D341Med (cell line): ENCODE measurements at regions not wholly inside any gene's neighbourhood (a gene's known extent, or its start where the extent isn't known, plus 50 kb on each side); places are given as distances from the start of the nearest gene placed in this dataset.

ENCODE experiments used
- DNase-seq: peaks from one replicate; pipeline ENCODE4 v3.0.0; 2012; ENCODE audit warnings: low spot score

DNA sequence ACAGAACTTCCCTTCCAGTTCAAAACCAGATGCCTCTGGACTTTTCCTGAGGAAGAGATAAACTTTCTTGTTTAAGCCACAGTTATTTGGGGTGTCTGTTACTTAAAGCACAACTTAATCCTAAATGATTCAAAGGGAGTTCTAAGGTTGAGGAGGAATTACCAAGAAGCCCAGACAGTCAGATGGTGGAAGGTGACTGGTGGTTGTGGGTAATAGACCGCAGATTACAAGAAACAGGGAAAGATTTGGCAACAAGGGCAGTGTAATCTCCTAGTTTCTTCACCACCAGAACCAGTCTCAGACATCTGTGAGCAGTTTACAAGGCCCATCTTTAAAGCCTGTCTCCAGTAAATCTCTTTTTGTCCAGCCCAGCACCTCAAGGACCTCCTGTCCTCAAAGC lies 130.1 kb upstream of the CTTNBP2NL start:
- DNase-seq, result no peak

DNA sequence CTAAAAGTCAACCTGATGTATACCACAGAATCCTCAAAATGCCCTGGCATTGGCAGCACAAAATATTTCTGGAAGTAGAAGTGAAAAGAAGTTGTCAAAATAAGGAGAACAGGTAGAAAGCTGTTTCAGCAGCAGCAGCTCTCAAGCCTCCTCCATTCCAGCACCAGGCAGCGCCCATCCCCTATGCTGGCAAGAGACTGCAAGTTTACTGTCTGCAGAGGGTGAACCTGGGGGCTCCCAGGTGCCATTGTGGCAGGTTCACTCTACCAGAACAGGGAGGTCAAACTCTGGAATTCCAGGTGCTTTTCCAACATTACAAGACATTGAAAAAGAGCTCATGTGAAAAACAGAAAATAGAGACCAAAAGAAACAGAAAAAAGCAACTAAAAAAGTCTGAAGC lies 128.8 kb upstream of the CTTNBP2NL start:
- DNase-seq, result no peak

DNA sequence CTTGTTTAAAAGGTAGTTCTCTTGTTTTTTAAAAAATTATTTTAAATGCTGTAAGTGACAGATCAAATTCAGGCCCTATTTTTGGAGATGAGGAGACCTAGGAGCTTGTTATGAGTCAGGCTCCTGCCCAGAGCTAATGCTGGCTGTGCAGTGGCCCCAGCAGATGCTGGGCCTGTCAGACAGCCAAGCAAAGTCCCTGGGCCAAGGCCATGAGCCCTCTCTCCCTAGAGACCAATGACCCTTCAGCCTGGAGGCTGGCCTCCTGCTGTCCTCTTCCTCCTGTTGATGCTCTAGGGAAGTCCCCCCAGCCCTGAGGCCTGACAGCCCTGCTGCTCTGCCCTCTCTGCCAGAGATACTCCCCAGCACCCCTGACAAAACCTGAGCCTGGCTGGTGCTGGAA lies 128.1 kb upstream of the CTTNBP2NL start:
- no peak for DNase-seq

DNA sequence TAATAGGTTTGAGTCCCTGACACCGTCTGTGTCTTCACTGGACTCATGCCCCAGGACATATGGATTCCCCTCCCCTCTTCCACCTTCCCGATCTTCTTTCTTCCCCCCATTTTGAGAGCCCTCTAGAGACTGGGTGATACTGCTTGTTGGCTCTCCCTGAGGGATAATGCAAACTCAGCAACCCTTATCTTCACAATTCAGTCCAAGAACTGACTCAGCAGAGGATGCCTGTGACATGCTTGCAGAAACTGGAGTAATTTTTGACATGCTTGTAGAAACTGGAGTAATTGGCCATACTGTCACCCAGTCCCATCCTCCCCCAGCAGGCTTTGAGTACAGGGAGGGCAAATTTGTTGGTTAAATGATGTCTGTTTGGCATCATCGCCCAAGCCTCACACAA lies 127.6 kb upstream of the CTTNBP2NL start:
- no peak for DNase-seq

DNA sequence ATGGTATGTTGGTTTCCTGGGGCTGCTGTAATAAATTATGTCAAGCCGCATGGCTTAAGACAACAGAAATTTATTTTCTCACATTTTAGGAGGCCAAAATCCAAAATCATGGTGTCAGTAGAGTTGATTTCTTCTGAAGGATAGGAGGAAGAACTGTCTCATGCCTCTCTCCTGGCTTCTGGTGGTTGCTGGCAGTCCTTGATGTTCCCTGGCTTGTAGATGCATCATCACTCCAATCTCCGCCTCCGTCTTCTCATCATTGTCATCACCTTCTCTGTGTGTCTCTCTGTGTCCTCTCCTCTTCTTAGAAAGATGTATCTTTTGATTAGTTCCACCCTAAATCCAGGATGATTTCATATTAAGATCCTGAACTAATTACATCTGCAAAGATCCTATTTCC lies 124.7 kb upstream of the CTTNBP2NL start:
- no peak for DNase-seq

DNA sequence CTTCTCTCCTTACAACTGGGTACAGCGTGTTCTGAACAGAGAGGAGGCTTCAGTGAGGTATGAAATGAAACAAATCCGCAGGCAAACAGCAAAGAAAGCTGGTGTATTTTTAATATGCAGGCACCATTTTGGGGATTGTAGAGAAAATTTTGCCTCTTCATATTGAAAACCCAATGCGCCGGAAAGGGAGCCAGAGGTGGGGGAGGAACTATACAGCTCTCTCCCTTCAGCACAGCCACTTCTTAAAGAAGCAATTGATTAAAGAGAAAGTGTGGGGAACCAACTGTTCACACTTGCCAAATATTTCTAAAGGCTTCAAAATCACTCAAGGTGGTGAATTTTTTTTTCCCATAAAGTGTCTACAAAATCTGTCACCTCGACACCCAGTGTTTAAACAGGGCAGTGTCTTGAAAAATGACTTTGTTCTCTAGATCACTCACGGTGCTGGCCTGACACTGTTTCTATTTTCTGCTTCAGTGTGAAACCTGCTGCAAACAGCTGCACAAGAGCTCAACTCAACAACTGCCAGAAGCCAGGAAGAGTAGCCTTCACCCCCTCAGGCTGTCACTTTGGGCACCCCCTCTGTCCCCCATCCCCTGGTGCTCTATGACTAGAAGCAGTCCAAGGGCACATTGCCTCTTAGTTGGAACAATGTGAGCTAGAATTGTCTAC lies 123.8 kb upstream of the CTTNBP2NL start:
- no peak for DNase-seq

DNA sequence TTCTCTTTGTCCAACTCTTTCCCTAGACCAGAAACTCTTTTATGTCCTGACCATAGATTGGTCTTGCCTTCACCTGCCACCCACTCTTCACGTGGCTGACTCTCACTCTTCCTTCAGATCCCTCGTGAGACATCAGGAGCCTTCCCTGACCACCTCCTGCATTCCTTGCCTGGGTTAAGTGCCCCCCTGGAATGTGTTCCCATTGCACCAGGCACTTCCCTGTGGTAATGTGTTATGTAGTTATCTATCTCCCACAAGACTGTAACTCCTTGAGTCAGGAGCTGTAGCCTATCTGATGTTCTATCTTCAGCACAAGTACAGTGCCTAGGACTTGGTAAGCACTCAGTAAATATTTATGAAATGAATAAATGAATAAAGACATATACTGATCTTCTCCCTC lies 111.2 kb upstream of the CTTNBP2NL start:
- DNase-seq, result no peak

DNA sequence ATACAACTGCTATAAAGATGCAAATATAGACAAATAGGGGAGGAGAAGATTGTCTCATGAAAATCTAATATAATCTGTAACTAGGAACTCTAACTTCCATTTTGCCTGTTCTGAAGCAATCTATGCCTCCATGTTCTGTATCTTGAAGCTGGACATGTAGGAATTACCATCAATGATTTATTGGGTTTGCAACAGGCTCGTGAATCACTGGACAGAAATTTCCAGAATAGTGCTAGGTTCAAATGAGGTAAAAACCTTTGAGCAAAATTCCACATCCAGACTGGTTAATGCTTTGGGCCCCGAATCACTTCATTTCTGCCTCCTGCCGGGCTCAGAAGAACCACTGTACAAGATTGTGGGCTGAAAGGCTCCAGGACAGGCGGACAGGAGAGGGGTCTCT lies 110.7 kb upstream of the CTTNBP2NL start:
- no peak for DNase-seq

DNA sequence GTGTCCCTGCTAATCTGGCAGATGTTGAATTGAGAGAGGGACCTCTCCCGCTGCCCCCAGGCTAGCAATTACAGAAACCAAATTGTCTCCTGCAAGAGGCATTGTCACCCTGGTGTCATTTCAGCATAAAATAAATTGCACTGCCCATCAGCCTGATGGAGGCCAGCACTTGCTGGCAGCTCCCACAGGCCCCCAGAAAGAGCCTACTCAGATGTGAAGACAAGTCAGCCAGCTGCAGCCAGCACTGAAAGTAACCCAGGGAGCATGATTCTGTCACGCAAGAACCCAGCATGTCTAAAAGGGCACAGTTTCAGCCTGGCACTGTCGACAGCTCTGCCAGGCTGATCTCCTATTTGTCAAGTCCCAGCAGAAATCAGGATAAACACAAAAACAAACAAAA lies 110.3 kb upstream of the CTTNBP2NL start:
- no peak for DNase-seq

DNA sequence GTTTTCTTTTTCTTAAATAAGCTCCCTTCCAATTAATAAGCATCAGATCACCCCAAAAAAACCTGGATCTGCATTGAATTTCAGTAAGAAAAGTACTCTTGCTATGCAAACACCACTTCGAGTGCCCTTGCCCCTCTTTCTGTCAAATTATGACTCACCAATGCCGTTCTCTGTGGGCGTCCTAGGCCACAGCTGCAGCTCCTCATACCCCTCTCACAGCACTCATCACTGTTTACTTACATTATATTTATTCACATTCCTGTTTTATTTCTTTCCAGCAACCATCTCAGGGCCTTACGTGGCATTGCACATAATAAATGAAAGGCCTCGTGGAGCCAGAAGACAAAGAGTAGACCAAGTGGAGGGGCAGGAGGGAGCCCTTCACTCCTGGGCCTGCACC lies 99.1 kb upstream of the CTTNBP2NL start:
- no peak for DNase-seq

DNA sequence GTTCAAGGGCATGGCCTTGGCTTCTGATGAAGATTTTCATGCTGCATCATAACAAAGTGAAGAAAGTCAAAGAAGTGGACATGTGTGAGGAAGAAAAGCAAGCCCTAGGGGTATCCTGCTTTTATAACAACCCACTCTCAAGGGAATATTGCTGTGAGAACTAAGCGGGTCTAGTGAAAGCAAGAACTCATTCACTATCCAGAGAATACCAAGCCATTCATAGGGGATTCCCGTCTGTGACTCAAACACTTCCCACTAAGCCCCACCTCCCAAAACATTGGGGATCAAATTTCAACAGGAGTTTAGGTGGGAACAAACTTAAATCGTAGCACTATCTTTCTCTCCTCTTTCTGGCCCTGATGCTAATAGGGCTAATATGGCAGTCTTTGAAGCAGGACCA lies 98.5 kb upstream of the CTTNBP2NL start:
- DNase-seq, result no peak

DNA sequence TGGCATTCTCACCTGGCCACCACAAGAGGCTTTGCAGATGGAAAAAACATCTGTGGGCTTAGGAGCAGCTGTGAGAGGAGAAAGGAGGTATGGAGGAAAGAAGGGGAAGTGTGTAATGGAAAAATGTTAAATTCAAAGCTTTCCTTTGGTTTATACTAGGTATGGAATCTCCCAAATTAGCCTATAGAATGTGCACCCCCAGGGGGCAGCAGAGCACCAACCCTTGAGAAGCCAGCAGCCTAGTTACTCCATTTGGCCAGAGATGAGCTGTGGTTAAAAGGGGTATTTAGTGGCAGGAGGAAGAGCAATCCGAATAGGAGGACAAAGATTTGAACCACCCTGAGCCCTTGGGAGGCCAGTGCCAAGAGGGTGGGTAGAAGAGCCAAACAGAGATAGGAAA lies 97.5 kb upstream of the CTTNBP2NL start:
- peak; percentile 57 for DNase-seq

DNA sequence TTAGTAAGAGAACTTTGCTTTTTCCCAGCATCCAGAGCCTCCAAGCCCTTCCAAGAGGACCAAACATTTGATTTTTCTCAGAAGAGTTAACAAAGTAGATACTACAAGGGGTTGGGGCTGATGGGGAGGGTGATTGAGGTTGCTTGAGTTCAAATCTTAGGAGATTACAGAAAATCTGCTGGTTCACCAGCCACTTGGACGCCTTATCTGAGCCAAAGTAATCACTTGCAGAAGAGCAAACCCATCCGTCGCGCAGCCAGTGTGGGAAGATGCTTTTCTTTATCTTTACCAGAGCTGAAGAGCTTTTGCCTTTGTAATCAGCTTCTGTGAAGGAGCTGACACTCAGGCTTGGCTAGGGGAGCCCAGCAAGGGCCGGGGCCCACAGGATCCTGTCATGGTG lies 91.9 kb upstream of the CTTNBP2NL start:
- no peak for DNase-seq

DNA sequence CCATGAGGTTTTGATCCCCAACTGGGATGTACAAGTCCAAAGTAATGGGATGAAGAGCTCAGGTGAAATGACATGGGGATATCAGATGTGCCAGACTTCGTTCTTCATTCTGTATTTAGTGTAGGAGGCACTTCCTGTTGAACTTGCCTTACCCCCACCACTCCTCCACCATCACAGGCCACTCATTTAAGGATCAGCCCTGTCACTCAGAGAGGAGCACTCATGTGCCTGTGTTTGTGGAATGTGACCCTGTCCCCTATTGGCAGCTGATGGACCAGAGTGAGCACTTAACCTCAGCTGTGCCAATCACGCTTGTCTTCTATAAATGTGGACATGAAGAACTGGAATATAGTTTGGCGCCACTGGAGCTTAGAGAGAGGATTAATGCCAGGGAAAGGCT lies 91.4 kb upstream of the CTTNBP2NL start:
- DNase-seq, result no peak

DNA sequence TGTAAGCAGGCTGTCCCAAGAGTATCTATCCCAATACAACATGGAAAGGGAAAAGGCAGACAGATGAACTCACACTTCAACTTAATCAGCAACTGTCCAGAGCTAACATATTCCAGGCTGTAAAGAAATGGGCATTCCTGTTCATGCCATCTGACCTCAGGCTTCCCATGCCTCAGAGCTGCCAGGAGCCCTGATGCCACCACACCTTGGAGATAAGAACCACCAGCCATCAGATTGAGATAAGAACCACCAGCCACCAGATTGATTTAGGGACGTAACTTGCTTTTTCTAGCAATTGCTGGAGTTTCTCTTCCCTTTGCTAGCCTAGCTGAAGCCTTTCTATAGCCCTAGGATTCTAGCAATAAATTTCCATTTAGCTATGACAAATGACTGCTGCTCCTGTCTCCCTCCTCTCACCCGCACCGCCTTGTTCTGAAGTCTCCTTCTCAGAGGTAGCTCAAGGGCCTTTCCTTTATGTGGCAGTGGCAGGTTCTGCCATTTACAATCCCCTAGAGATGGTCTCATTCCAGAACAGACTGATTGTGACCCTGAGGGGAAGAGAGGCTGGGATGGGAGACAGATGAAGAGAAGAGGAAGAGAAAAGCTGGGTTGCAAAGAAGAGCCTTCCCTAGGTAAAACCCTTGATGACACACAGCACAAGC lies 88.0 kb upstream of the CTTNBP2NL start:
- DNase-seq, result no peak

DNA sequence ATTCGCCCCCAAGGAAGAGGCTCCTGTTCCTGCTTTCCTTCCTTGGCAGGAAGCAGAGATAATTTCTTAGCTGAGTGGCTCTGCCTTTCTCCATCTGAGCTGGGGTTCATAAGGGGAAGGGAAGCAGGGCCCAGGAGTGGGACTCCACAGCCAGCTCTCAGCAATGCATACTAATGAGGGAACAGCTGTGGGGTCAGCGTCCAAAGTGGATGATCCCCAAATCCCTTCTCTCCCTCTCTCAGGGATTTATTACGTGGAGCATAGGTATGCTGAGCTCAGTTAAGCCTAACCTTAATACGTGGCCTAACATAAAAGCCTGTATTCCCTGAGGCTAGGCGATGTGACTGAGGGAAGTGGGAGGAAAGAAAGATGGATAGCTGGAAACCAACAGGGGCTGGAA lies 87.3 kb upstream of the CTTNBP2NL start:
- DNase-seq, result no peak

DNA sequence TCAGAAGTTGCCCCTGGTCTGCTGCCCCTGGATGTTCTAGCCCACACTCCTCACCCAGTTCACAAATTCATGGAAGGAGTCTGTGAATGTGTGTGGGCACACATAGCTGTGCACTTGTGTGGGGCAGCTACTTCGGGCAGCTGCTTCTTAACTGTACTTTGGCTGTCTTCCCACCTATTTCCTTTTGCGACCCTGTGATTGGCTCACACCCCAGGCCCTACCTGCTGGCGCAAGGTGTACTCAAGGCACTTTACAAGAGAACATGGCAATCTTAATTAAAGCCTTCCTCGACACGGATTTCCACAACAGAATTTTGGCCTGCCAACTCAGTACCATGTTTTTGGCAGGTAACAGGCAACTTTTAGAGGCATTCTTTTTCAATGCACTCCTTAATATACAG lies 86.5 kb upstream of the CTTNBP2NL start:
- no peak for DNase-seq

DNA sequence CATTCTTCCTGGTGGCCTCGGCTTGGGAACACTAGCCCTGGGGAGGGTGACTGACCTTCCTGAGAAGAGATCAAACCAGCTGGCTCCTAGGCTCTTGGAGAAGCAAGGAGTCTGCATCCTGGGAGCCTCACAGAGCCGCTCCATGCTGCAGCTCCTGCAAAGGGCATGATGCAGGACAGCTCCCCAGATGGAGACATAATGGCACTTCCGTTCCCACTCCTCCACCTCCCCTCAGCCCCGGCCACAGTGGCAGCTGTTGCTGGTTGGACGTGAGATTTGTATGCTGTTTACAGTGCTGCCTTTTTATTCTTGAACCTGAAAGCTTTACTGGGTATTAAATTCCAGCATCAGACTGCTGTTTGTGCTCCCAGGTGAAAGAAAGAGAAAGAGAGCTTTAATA lies 83.7 kb upstream of the CTTNBP2NL start:
- no peak for DNase-seq

DNA sequence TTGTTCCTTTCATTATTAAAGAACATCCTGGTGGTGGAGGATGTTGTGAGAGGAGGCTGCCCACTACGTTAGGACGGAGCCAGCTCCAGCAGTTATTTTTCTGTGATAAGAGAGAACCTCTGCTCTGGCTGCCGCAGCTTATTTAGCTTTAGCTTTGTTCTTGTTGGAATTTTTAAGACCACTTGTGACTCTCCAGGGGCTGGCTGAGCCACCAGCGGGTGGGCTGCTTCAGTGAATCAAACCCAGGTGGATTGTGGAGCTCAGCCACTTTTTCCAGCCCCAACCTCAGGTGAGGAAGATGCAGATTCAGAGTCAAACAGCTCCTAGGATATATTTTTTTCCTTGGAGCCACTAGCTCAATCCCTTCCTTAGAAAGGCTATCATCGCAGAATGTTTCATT lies 83.1 kb upstream of the CTTNBP2NL start:
- DNase-seq, result no peak

DNA sequence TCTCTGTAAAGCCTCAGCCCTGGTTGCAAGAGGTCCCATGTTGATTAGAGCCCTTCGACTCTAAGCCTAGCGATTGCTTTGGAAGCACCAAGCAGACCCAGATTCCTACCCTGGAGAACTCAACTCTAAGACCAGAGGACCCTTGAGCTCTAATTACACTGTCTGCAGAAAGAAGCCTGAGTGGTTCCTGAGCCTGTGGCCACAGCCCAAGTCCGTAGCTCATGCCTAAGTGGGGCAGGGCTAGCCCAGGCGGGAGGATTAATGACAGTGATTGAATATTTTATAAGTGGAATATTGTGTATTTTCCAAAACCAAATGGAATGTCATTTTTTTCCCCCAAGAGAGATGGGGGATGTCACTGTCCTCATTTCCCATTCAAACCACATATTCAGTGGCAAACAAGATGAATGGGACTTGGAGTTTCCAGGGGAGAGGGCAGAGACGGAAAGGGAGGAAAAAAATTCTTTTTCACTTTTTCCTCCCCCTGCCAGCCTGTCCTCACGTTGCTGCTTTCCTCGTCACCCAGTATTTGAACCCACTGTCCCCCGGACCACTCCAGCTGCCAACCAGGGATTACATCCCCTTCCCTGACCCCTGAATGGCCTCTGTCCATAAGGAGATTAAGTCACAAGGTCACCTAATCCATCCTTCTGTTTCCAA lies 79.6 kb upstream of the CTTNBP2NL start:
- DNase-seq, result no peak

DNA sequence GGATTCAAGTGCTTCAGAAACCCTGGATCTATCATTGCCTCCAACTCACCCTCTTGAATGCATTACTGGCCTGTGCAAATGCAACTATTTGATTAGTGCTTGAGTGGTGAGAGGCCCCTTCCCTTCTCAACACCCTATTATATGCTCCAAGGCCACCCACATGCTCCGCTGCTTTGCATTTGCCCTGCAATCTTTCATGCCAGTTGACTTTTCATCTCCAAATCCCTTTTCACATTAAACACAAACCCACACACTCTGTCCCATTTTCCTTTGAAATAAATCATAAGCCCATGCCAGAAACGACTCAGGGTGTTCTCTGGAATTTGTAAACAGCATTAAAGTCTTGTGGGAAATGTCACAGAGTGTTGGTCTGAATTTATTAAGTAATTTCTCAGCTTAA lies 78.9 kb upstream of the CTTNBP2NL start:
- DNase-seq, result no peak

DNA sequence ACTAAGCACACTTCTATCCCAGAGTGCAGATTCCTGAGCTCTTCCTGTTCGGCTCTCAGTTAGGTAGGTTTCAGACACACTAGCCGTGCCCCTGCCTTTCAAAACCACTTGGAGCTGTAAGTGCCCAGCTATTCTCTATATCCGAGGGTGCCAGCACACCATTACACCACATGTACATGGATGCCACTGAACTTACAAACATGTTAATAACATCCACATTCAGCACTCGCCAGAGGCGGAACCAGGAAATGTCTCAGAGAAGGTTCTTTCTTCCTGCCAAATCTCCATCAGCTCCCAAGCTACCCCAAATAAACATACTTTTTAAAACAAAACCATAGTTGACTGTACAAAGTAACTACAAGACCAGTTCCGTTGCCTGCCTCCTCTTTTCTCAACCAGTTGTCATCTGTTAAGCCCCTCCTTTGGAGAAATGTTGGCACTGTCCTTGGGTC lies 78.4 kb upstream of the CTTNBP2NL start:
- no peak for DNase-seq

DNA sequence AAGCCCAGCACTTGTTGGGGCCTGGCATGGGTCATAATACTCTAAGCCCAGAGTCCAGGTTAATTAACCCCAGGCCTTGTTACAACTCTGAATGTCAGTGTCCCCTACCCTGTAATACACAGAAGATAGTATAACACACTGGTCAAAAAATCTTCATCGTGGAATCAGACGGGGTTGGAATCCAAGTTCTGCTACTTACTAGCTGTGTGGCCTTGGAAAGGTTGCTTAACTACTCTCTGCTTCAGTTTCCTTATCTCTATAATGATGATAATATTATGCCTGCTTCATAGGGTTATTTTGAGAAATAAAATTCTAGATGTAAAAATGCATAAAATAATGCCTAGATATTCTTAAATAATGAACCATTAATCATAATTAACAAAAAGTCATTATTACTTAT lies 77.8 kb upstream of the CTTNBP2NL start:
- no peak for DNase-seq
